Caco-2 (cell line): ENCODE measurements at regions not wholly inside any gene's neighbourhood (a gene's known extent, or its start where the extent isn't known, plus 50 kb on each side); places are given as distances from the start of the nearest gene placed in this dataset.

ENCODE experiments used
- BruUV-seq: library from RNA; stranded (reverse); fragments of 400-500 nt; replicated peaks from 2 replicates; lab custom pipeline; 2021; lab: Mats Ljungman, UMichigan
- CTCF ChIA-PET: fragments of 300-600 bp; sonication (Branson Sonifier 250); formaldehyde crosslinking; loops from one replicate; lab custom pipeline; 2022; ENCODE audit warnings: antibody characterized with exemption; lab: Charles Lee
- POLR2A ChIA-PET: fragments of 300-600 bp; sonication (Branson Sonifier 250); formaldehyde crosslinking; loops from one replicate; lab custom pipeline; 2022; ENCODE audit warnings: antibody characterized with exemption; lab: Charles Lee
- DNase-seq, 2 experiments: peaks; one replicate each; pipeline versions ENCODE4 v3.0.0 to v3.0.0-alpha.2; 2020 to 2022
- H3K27me3 ChIP-seq: replicated peaks from 2 replicates; pipeline ENCODE4 v1.6.0; 2011; ENCODE audit warnings: low read length; ENCODE audit not compliant: control insufficient read depth, insufficient read depth
- H3K36me3 ChIP-seq: 2 replicates; pipeline ENCODE4 v1.5.1; 2011; ENCODE audit warnings: low read length; ENCODE audit not compliant: control insufficient read depth, insufficient read depth
- H3K4me1 ChIP-seq: fragments of 250-450 bp; sonication (Bioruptor Pico); 2 replicates; pipeline ENCODE4 v1.5.1; 2020; ENCODE audit warnings: mild to moderate bottlenecking
- H3K4me3 ChIP-seq: 2 replicates; pipeline ENCODE4 v1.5.1; 2011; ENCODE audit warnings: low read depth, mild to moderate bottlenecking, control low read depth, low read length
- H3K9me3 ChIP-seq: fragments of 250-450 bp; sonication (Bioruptor Pico); 2 replicates; pipeline ENCODE4 v1.5.1; 2020; ENCODE audit warnings: mild to moderate bottlenecking, moderate library complexity
- H3K27ac Mint-ChIP-seq: one replicate; pipeline ENCODE4 v1.8.0; 2022; ENCODE audit warnings: mixed read lengths; ENCODE audit not compliant: unreplicated experiment
- H3K27me3 Mint-ChIP-seq: one replicate; pipeline ENCODE4 v1.8.0; 2022; ENCODE audit warnings: mixed read lengths; ENCODE audit not compliant: insufficient read depth, unreplicated experiment
- H3K36me3 Mint-ChIP-seq: one replicate; pipeline ENCODE4 v1.8.0; 2022; ENCODE audit warnings: mild to moderate bottlenecking, mixed read lengths; ENCODE audit not compliant: insufficient read depth, unreplicated experiment
- H3K4me1 Mint-ChIP-seq: one replicate; pipeline ENCODE4 v1.8.0; 2022; ENCODE audit warnings: low read depth, mixed read lengths; ENCODE audit not compliant: unreplicated experiment
- H3K4me3 Mint-ChIP-seq: one replicate; pipeline ENCODE4 v1.8.0; 2022; ENCODE audit warnings: mild to moderate bottlenecking, moderate library complexity, mixed read lengths; ENCODE audit not compliant: unreplicated experiment
- H3K9me3 Mint-ChIP-seq: one replicate; pipeline ENCODE4 v1.8.0; 2022; ENCODE audit warnings: mixed read lengths; ENCODE audit not compliant: unreplicated experiment
- CTCF ChIP-seq, 2 experiments: fragments of 200-600 bp in 1 of 2; IDR thresholded peaks; 1 replicate in 1 of 2; 2 replicates in 1 of 2; pipeline versions ENCODE4 v1.5.1 to v1.8.0; 2011 to 2022; ENCODE audit warnings: antibody characterized with exemption in 1 of 2, control low read depth in 1 of 2, inconsistent platforms in 1 of 2, low read depth in 1 of 2, low read length in 1 of 2, mild to moderate bottlenecking in 1 of 2, moderate library complexity in 1 of 2; ENCODE audit not compliant: insufficient read depth in 1 of 2, severe bottlenecking in 1 of 2, unreplicated experiment in 1 of 2
- intact Hi-C: fragments of 100-400 bp; cut with micrococcal nuclease; formaldehyde crosslinking; loops from one replicate; pipeline ENCODE4 v1.10.0; 2022; ENCODE audit not compliant: unreplicated experiment

GRCh38 chr4:58935332-58935731, 1825.1 kb upstream of the IGFBP7 start:
- H3K4me3 ChIP-seq, result no peak overlapping the region
- ChIA-PET CTCF (no interaction called here), POLR2A (no interaction called here)
- no peaks in the 10 kb centered on the region for H3K27me3 ChIP-seq
- BruUV-seq, result no TSS peak
- no peak overlapping the region for H3K4me3 Mint-ChIP-seq
- no peak overlapping the region for H3K27ac Mint-ChIP-seq
- H3K9me3 ChIP-seq, result no peaks in the 10 kb centered on the region
- H3K9me3 Mint-ChIP-seq, result peaks cover 7% of the 10 kb centered on the region
- no peaks in the 10 kb centered on the region for H3K27me3 Mint-ChIP-seq
- H3K4me1 ChIP-seq, result no peaks in the 10 kb centered on the region
- intact Hi-C loops, result no loop called here
- TF ChIP-seq CTCF (IDR thresholded peaks at IDR 0.05; ENCODE audit: insufficient read depth in 1 of 2, low read depth in 1 of 2, low read length in 1 of 2, severe bottlenecking in 1 of 2, unreplicated experiment in 1 of 2), result no peak
- H3K36me3 Mint-ChIP-seq, result no peaks in the 10 kb centered on the region
- H3K36me3 ChIP-seq, result no peaks in the 10 kb centered on the region
- no peaks in the 10 kb centered on the region for H3K4me1 Mint-ChIP-seq
- no peak for DNase-seq

GRCh38 chr4:58936436-58936835, 1826.3 kb upstream of the IGFBP7 start:
- no peaks in the 10 kb centered on the region for H3K36me3 ChIP-seq
- H3K4me1 Mint-ChIP-seq, result no peaks in the 10 kb centered on the region
- no peak overlapping the region for H3K27ac Mint-ChIP-seq
- H3K36me3 Mint-ChIP-seq, result no peaks in the 10 kb centered on the region
- POLR2A ChIA-PET, result no interaction called here
- H3K4me3 Mint-ChIP-seq, result no peak overlapping the region
- H3K9me3 ChIP-seq, result no peaks in the 10 kb centered on the region
- H3K27me3 ChIP-seq, result no peaks in the 10 kb centered on the region
- no peak for TF ChIP-seq CTCF (IDR thresholded peaks at IDR 0.05; ENCODE audit: insufficient read depth in 1 of 2, low read depth in 1 of 2, low read length in 1 of 2, severe bottlenecking in 1 of 2, unreplicated experiment in 1 of 2)
- no TSS peak for BruUV-seq
- intact Hi-C loops, result no loop called here
- H3K27me3 Mint-ChIP-seq, result no peaks in the 10 kb centered on the region
- CTCF ChIA-PET, result no interaction called here
- H3K4me1 ChIP-seq, result no peaks in the 10 kb centered on the region
- peaks cover 3% of the 10 kb centered on the region for H3K9me3 Mint-ChIP-seq
- DNase-seq, result no peak
- H3K4me3 ChIP-seq, result no peak overlapping the region

- H3K4me1 Mint-ChIP-seq, result no peaks in the 10 kb centered on the region
- H3K9me3 Mint-ChIP-seq, result no peaks in the 10 kb centered on the region
- H3K36me3 Mint-ChIP-seq, result no peaks in the 10 kb centered on the region
- no TSS peak for BruUV-seq
- no peaks in the 10 kb centered on the region for H3K27me3 Mint-ChIP-seq
- no peak for DNase-seq
- intact Hi-C loops, result no loop called here
- Histone ChIP-seq H3K4me1 (no peaks in the 10 kb centered on the region), H3K27me3 (no peaks in the 10 kb centered on the region), H3K9me3 (no peaks in the 10 kb centered on the region), H3K36me3 (no peaks in the 10 kb centered on the region), H3K4me3 (no peak overlapping the region)
- no peak overlapping the region for H3K27ac Mint-ChIP-seq
- peak overlapping the region; percentile 24 for H3K4me3 Mint-ChIP-seq
- ChIA-PET CTCF (no interaction called here), POLR2A (no interaction called here)
- TF ChIP-seq CTCF (IDR thresholded peaks at IDR 0.05; ENCODE audit: insufficient read depth in 1 of 2, low read depth in 1 of 2, low read length in 1 of 2, severe bottlenecking in 1 of 2, unreplicated experiment in 1 of 2), result no peak
Observed at GRCh38 chr4:58940167-58940566, 1830.0 kb upstream of the IGFBP7 start.
